K562 (cell line): ENCODE measurements at regions not wholly inside any gene's neighbourhood (a gene's known extent, or its start where the extent isn't known, plus 50 kb on each side); places are given as distances from the start of the nearest gene placed in this dataset.
"Not testable (repeated sequence)": the region's sequence is repeated elsewhere in the genome, so short reads cannot be mapped to it uniquely, and the experiment has no call there.

Experiments used
- ATAC-seq: fragments of 200-7000 bp; cut with Tn5 transposase; 3 replicates; pipeline ENCODE4 v1.9.1; 2020; ENCODE audit warnings: moderate library complexity
- BruUV-seq: library from RNA; stranded (reverse); fragments of 400-500 nt; replicated peaks from 2 replicates; lab custom pipeline; 2021; lab: Mats Ljungman, UMichigan
- CTCF ChIA-PET: fragments of 300-600 bp; formaldehyde crosslinking; extraction: SDS; loops from one replicate; lab custom pipeline; 2021; ENCODE audit warnings: low intra/inter-chr PET ratio; lab: Yijun Ruan, JAX
- POLR2A ChIA-PET: fragments of 300-600, 350-650 bp; sonication (Branson Sonifier 250); formaldehyde crosslinking; extraction: SDS; loops from one replicate; lab custom pipeline; 2021; ENCODE audit warnings: antibody characterized with exemption, inconsistent platforms; lab: Yijun Ruan, JAX
- DNase-seq, 4 experiments: peaks; one replicate each; pipeline versions ENCODE4 v3.0.0 to v3.0.0-alpha.2; 2011 to 2018; ENCODE audit warnings: low spot score in 3 of 4, mixed read lengths in 3 of 4; ENCODE audit errors: extremely low read depth in 1 of 4
- FAIRE-seq: peaks from 2 replicates; lab custom pipeline; 2011; peaks lifted over from hg19 to GRCh38; lab: Jason Lieb, UNC
- H2AFZ ChIP-seq: 2 replicates; pipeline ENCODE4 v1.6.0; 2011; ENCODE audit warnings: low read depth, low read length, control low read depth, inconsistent platforms
- H3K27ac ChIP-seq: fragments of 200-600 bp; 3 replicates; pipeline ENCODE4 v1.8.0; 2011; ENCODE audit warnings: low read depth, mild to moderate bottlenecking, control low read depth, inconsistent platforms, low read length, moderate library complexity, mixed read lengths; ENCODE audit errors: extremely low read depth
- H3K27me3 ChIP-seq, 2 experiments: fragments of 300-600 bp in 1 of 2; 2 replicates in 1 of 2; 3 replicates in 1 of 2; pipeline versions ENCODE4 v1.6.0 to v1.8.0; 2011; ENCODE audit warnings: inconsistent platforms in 2 of 2, low read length in 2 of 2, mild to moderate bottlenecking in 1 of 2, mixed read lengths in 1 of 2, moderate library complexity in 1 of 2; ENCODE audit not compliant: control insufficient read depth in 2 of 2, insufficient read depth in 2 of 2
- H3K36me3 ChIP-seq: fragments of 300-600 bp; 3 replicates; pipeline ENCODE4 v1.8.0; 2011; ENCODE audit warnings: mild to moderate bottlenecking, low read length, inconsistent platforms; ENCODE audit not compliant: control insufficient read depth, insufficient read depth
- H3K4me1 ChIP-seq, 2 experiments: fragments of 200-600 bp in 1 of 2; replicated peaks in 1 of 2; 2 replicates in 1 of 2; 3 replicates in 1 of 2; pipeline versions ENCODE4 v1.5.1 to v1.8.0; 2011; ENCODE audit warnings: inconsistent platforms in 2 of 2, low read length in 2 of 2, mild to moderate bottlenecking in 1 of 2, mixed read lengths in 1 of 2, moderate library complexity in 1 of 2; ENCODE audit not compliant: control insufficient read depth in 2 of 2, insufficient read depth in 2 of 2
- H3K4me2 ChIP-seq: 2 replicates; pipeline ENCODE4 v1.6.1; 2011; ENCODE audit warnings: low read length, control low read depth, inconsistent platforms, mixed read lengths; ENCODE audit not compliant: insufficient read depth
- H3K4me3 ChIP-seq: fragments of 200-600 bp; sonication (generic), shearing (Covaris generic); 2 replicates; pipeline ENCODE4 v1.5.1; 2016; ENCODE audit warnings: control low read depth, inconsistent platforms
- H3K79me2 ChIP-seq: fragments of 200-600 bp; 3 replicates; pipeline ENCODE4 v1.8.0; 2011; ENCODE audit warnings: low read length, inconsistent platforms; ENCODE audit not compliant: control insufficient read depth, insufficient read depth
- H3K9ac ChIP-seq, 2 experiments: 2 replicates each; pipeline versions ENCODE4 v1.6.0 to v1.6.1; 2011; ENCODE audit warnings: low read depth in 2 of 2, low read length in 2 of 2, control low read depth in 1 of 2, inconsistent platforms in 1 of 2, mild to moderate bottlenecking in 1 of 2, mixed read lengths in 1 of 2; ENCODE audit not compliant: insufficient read depth in 1 of 2
- H3K9me1 ChIP-seq: one replicate; pipeline ENCODE4 v1.6.0; 2011; ENCODE audit warnings: inconsistent platforms, mild to moderate bottlenecking, low read length, moderate library complexity; ENCODE audit not compliant: control insufficient read depth, insufficient read depth
- H3K9me3 ChIP-seq: replicated peaks from 2 replicates; pipeline ENCODE4 v1.5.1; 2011; ENCODE audit warnings: low read depth, low read length, inconsistent platforms; ENCODE audit not compliant: control insufficient read depth, insufficient read depth
- H4K20me1 ChIP-seq: replicated peaks from 2 replicates; pipeline ENCODE4 v1.6.1; 2011; ENCODE audit warnings: low read length, inconsistent platforms, mixed read lengths; ENCODE audit not compliant: control insufficient read depth, insufficient read depth
- ATF3 ChIP-seq, 2 experiments: fragments of 450-650 bp in 1 of 2; sonication (generic) in 1 of 2; formaldehyde crosslinking in 1 of 2; IDR thresholded peaks in 1 of 2; conservative IDR thresholded peaks in 1 of 2; 2 replicates each; pipeline versions ENCODE4 v1.6.1 to v1.8.1; 2016 to 2023; ENCODE audit warnings: mild to moderate bottlenecking in 2 of 2, moderate library complexity in 2 of 2, inconsistent platforms in 1 of 2, missing genetic modification reagents in 1 of 2
- FOSL1 ChIP-seq: fragments of 200-800 bp; sonication (Bioruptor generic); conservative IDR thresholded peaks from 2 replicates; pipeline ENCODE4 v1.6.1; 2016; ENCODE audit warnings: missing genetic modification characterization, missing compliant biosample characterization
- JUND ChIP-seq, 2 experiments: IDR thresholded peaks; 2 replicates in 1 of 2; 3 replicates in 1 of 2; pipeline ENCODE4 v1.6.1; 2011; ENCODE audit warnings: borderline replicate concordance in 2 of 2, low read depth in 2 of 2, low read length in 2 of 2, improper control_type of control experiment in 1 of 2, missing biosample characterization in 1 of 2, missing genetic modification characterization in 1 of 2, missing genetic modification reagents in 1 of 2
- NBN ChIP-seq: fragments of 450-650 bp; IDR thresholded peaks from 2 replicates; pipeline ENCODE4 v1.6.1; 2016; ENCODE audit warnings: low read depth, mild to moderate bottlenecking
- SIN3B ChIP-seq: fragments of 450-650 bp; IDR thresholded peaks from 2 replicates; pipeline ENCODE4 v1.6.1; 2017; ENCODE audit warnings: low read depth, mild to moderate bottlenecking, moderate library complexity
- TCF3 ChIP-seq: sonication (generic); formaldehyde crosslinking; IDR thresholded peaks from 2 replicates; pipeline ENCODE4 v1.4.0; 2020; ENCODE audit warnings: mild to moderate bottlenecking, missing genetic modification reagents
- TEAD1 ChIP-seq, 2 experiments: fragments of 450-650 bp in 1 of 2; sonication (generic) in 1 of 2; formaldehyde crosslinking; IDR thresholded peaks; 2 replicates each; pipeline versions ENCODE4 v1.4.0 to v1.8.0; 2020 to 2022; ENCODE audit warnings: mild to moderate bottlenecking in 2 of 2, missing genetic modification reagents in 1 of 2
- ZFX ChIP-seq: sonication (generic); formaldehyde crosslinking; IDR thresholded peaks from 2 replicates; pipeline ENCODE4 v1.8.0; 2022; ENCODE audit warnings: mild to moderate bottlenecking, missing genetic modification reagents, moderate library complexity
- ZNF766 ChIP-seq: fragments of 200-800 bp; sonication (Bioruptor generic); conservative IDR thresholded peaks from 2 replicates; pipeline ENCODE4 v1.6.1; 2016; ENCODE audit warnings: missing genetic modification characterization, missing compliant biosample characterization
- WGBS: fragments of 100-300 bp; shearing (Covaris generic); methylation state at CpG from one replicate; pipeline ENCODE4 v1.1.6; 2016; ENCODE audit warnings: low coverage, mixed read lengths; ENCODE audit not compliant: insufficient coverage; ENCODE audit errors: missing lambda C conversion rate; 5-methylcytosine and 5-hydroxymethylcytosine counted together
- in situ Hi-C: fragments of 300-500 bp; cut with MboI; formaldehyde crosslinking; loops from 4 replicates; pipeline ENCODE4 v1.15.0; 2018; ENCODE audit warnings: inconsistent platforms, mixed read lengths
- intact Hi-C: fragments of 100-400 bp; cut with micrococcal nuclease; formaldehyde crosslinking; loops from 2 replicates; pipeline ENCODE4 v1.14.2; 2022

DNA sequence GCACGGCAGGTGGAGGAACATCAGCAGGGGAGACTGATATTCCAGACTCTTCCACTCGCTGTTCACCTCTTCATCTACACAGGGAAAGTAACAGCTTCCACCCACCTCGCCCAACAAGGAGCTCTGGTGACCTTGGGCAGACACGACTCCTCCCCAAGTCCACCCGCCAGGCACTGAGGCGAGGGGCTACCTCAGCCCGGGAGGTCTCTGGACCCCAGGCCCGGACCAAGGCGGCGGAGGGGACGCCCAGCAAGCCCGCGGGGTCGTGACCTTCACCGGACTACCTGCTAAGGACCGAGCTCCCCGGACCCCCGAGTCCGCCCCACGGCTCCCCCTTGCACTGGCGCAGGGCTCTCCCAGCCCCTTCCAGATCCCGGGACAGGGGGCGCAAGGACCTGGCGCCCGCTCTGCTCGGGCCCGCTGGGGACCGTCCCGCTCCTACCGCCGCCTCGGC lies 70.2 kb upstream of the LPCAT1 start:
- H4K20me1 ChIP-seq: no peaks in the 10 kb centered on the region
- peaks cover 4% of the 10 kb centered on the region; the same call in 2 of the 3 replicates for H3K79me2 ChIP-seq
- H3K9me1 ChIP-seq: no peaks in the 10 kb centered on the region
- POLR2A ChIA-PET: interaction anchor here (0.7 to 2.5 kb wide), 3 partner anchors 11 to 247 kb away, joined by 3 to 6 read pairs (median 3); no protein-coding TSS in a partner anchor
- peak overlapping the region; percentile 59 for H3K4me3 ChIP-seq
- no peak overlapping the region for H3K27ac ChIP-seq
- CTCF ChIA-PET: no interaction called here
- peaks cover 0 to 13% of the 10 kb centered on the region in 2 experiments; a peak in 2 of 5 replicates for H3K4me1 ChIP-seq
- DNase-seq: peak in 2 of 4 experiments; percentile 10 to 24
- no peaks in the 10 kb centered on the region for H3K9me3 ChIP-seq
- no TSS peak for BruUV-seq
- peak overlapping the region; percentile 76; the same call in 1 of the 2 replicates for H3K4me2 ChIP-seq
- ATAC-seq: peak; percentile 8
- H3K9ac ChIP-seq: peak overlapping the region; percentile 70 to 93; a peak in 3 of 4 replicates
- intact Hi-C loops: no loop called here
- no peak for FAIRE-seq
- TF ChIP-seq ZFX (CRISPR knock-in tag) (no peak), SIN3B (0 out of 2 replicates have a peak, but pooled peaks have one; percentile 11), TCF3 (no peak), TEAD1 (CRISPR knock-in tag; IDR thresholded peaks at IDR 0.05) (no peak), NBN (no peak)
- H2AFZ ChIP-seq: peak overlapping the region; percentile 86
- in situ Hi-C loops: loop anchor here (5.0 kb wide), 1 partner anchor 1357 kb away; no protein-coding TSS in a partner anchor
- 39% methylated on average over 18 of the region's 32 CpGs for WGBS
- H3K27me3 ChIP-seq: no peaks in the 10 kb centered on the region
- H3K36me3 ChIP-seq: peaks cover 5% of the 10 kb centered on the region; the same call in 1 of the 3 replicates

GRCh38 chr5:1588071-1588694 lies 64.4 kb upstream of the LPCAT1 start:
- H3K9ac ChIP-seq; intact Hi-C loops; H4K20me1 ChIP-seq; CTCF ChIA-PET; H3K4me1 ChIP-seq; H3K4me3 ChIP-seq; POLR2A ChIA-PET; in situ Hi-C loops; H3K27me3 ChIP-seq; H3K79me2 ChIP-seq; H3K9me3 ChIP-seq; H3K4me2 ChIP-seq; BruUV-seq; H3K27ac ChIP-seq; H3K9me1 ChIP-seq; H2AFZ ChIP-seq; TF ChIP-seq ATF3 (CRISPR knock-in tag; conservative IDR thresholded peaks at IDR 0.05); JUND (tag; IDR thresholded peaks at IDR 0.05; ENCODE audit: borderline replicate concordance, low read depth, low read length): not testable (repeated sequence)
- WGBS: 49% methylated on average over 17 of the region's 17 CpGs
- ATAC-seq: peak; percentile 55; the same call in 1 of the 3 replicates
- peak in 1 of 4 experiments; percentile 42 for DNase-seq
- H3K36me3 ChIP-seq: peaks cover 14% of the 10 kb centered on the region; the same call in 2 of the 3 replicates
- 0 out of 2 replicates have a peak, but pooled peaks have one; percentile 22 for TF ChIP-seq ATF3 (IDR thresholded peaks at IDR 0.05)
- TF ChIP-seq ZNF766: 0 out of 2 replicates have a peak, but pooled peaks have one; percentile 35
- 0 out of 2 replicates have a peak, but pooled peaks have one; percentile 27 for TF ChIP-seq JUND (IDR thresholded peaks at IDR 0.05; ENCODE audit: borderline replicate concordance, low read depth, low read length)
- TF ChIP-seq FOSL1 (tag): 0 out of 2 replicates have a peak, but pooled peaks have one; percentile 35
- FAIRE-seq: peak; percentile 52
